ENCODE measurements at regions not wholly inside any gene's neighbourhood (a gene's known extent, or its start where the extent isn't known, plus 50 kb on each side); places are given as distances from the start of the nearest gene placed in this dataset.

- Mint-ChIP-seq H3K4me3 (no peak overlapping the region), H3K9me3 (no peaks in the 10 kb centered on the region), H3K36me3 (ENCODE audit: low read depth) (no peaks in the 10 kb centered on the region), H3K27me3 (ENCODE audit: low read depth, poor library complexity) (peaks cover 3% of the 10 kb centered on the region), H3K4me1 (no peaks in the 10 kb centered on the region), H3K27ac (no peak overlapping the region)
- DNase-seq: no peak
- no peak for TF ChIP-seq CTCF (IDR thresholded peaks at IDR 0.05)
Measured at GRCh38 chr6:68013780-68014515, 621.1 kb upstream of the ADGRB3 start.

- H3K4me1 Mint-ChIP-seq: no peaks in the 10 kb centered on the region
- H3K36me3 Mint-ChIP-seq (ENCODE audit: low read depth): no peaks in the 10 kb centered on the region
Measured at GRCh38 chr6:68012822-68013221, 622.3 kb upstream of the ADGRB3 start.

GRCh38 chr6:68010936-68011335 lies 624.1 kb upstream of the ADGRB3 start:
- Mint-ChIP-seq H3K4me3 (no peak overlapping the region), H3K36me3 (ENCODE audit: low read depth) (no peaks in the 10 kb centered on the region), H3K4me1 (no peaks in the 10 kb centered on the region), H3K27ac (no peak overlapping the region), H3K27me3 (ENCODE audit: low read depth, poor library complexity) (peaks cover 3% of the 10 kb centered on the region), H3K9me3 (no peaks in the 10 kb centered on the region)
- DNase-seq: no peak
- TF ChIP-seq CTCF (IDR thresholded peaks at IDR 0.05): no peak

More at GRCh38 chr6:68012822-68013221, 622.3 kb upstream of the ADGRB3 start:
- Mint-ChIP-seq H3K27me3 (ENCODE audit: low read depth, poor library complexity) (peaks cover 3% of the 10 kb centered on the region), H3K4me3 (no peak overlapping the region), H3K9me3 (no peaks in the 10 kb centered on the region), H3K27ac (no peak overlapping the region)
- TF ChIP-seq CTCF (IDR thresholded peaks at IDR 0.05): no peak
- no peak for DNase-seq

GRCh38 chr6:68008445-68008844 lies 626.6 kb upstream of the ADGRB3 start:
- no peaks in the 10 kb centered on the region for H3K36me3 Mint-ChIP-seq (ENCODE audit: low read depth)
- no peak overlapping the region for H3K4me3 Mint-ChIP-seq
- no peaks in the 10 kb centered on the region for H3K9me3 Mint-ChIP-seq
- no peaks in the 10 kb centered on the region for H3K4me1 Mint-ChIP-seq
- H3K27me3 Mint-ChIP-seq (ENCODE audit: low read depth, poor library complexity): peaks cover 2% of the 10 kb centered on the region
- no peak overlapping the region for H3K27ac Mint-ChIP-seq
- no peak for DNase-seq
- no peak for TF ChIP-seq CTCF (IDR thresholded peaks at IDR 0.05)

- no peak for DNase-seq
- Mint-ChIP-seq H3K9me3 (no peaks in the 10 kb centered on the region), H3K4me1 (no peaks in the 10 kb centered on the region), H3K27me3 (ENCODE audit: low read depth, poor library complexity) (no peaks in the 10 kb centered on the region), H3K4me3 (no peak overlapping the region), H3K27ac (no peak overlapping the region), H3K36me3 (ENCODE audit: low read depth) (no peaks in the 10 kb centered on the region)
- no peak for TF ChIP-seq CTCF (IDR thresholded peaks at IDR 0.05)
Measured at GRCh38 chr6:68007717-68008116, 627.4 kb upstream of the ADGRB3 start.

- no peak for DNase-seq
- H3K36me3 Mint-ChIP-seq (ENCODE audit: low read depth): no peaks in the 10 kb centered on the region
- TF ChIP-seq CTCF (IDR thresholded peaks at IDR 0.05): no peak
- no peak overlapping the region for H3K4me3 Mint-ChIP-seq
- peaks cover 1% of the 10 kb centered on the region for H3K4me1 Mint-ChIP-seq
- H3K27ac Mint-ChIP-seq: no peak overlapping the region
- H3K27me3 Mint-ChIP-seq (ENCODE audit: low read depth, poor library complexity): no peaks in the 10 kb centered on the region
- H3K9me3 Mint-ChIP-seq: no peaks in the 10 kb centered on the region
Measured at GRCh38 chr6:67986694-67987232, 648.3 kb upstream of the ADGRB3 start.
